Neural crest cell (in vitro differentiated cells): ENCODE measurements at regions not wholly inside any gene's neighbourhood (a gene's known extent, or its start where the extent isn't known, plus 50 kb on each side); places are given as distances from the start of the nearest gene placed in this dataset.

ENCODE experiments used
- DNase-seq: peaks from one replicate; pipeline ENCODE4 v3.0.0; 2021; ENCODE audit warnings: low read depth, mixed read lengths, low spot score
- H3K27ac Mint-ChIP-seq: one replicate; pipeline ENCODE4 v1.8.0; 2021; ENCODE audit warnings: mild to moderate bottlenecking, mixed read lengths; ENCODE audit not compliant: unreplicated experiment
- H3K27me3 Mint-ChIP-seq: 2 replicates; pipeline ENCODE4 v1.8.0; 2021; ENCODE audit warnings: low read depth, mild to moderate bottlenecking, mixed read lengths
- H3K36me3 Mint-ChIP-seq: 2 replicates; pipeline ENCODE4 v1.8.0; 2021; ENCODE audit warnings: low read depth, mild to moderate bottlenecking, mixed read lengths
- H3K4me1 Mint-ChIP-seq: 2 replicates; pipeline ENCODE4 v1.8.0; 2021; ENCODE audit warnings: mixed read lengths
- H3K4me3 Mint-ChIP-seq: one replicate; pipeline ENCODE4 v1.8.0; 2021; ENCODE audit warnings: mild to moderate bottlenecking, mixed read lengths
- H3K9me3 Mint-ChIP-seq: 2 replicates; pipeline ENCODE4 v1.8.0; 2021; ENCODE audit warnings: mixed read lengths
- CTCF ChIP-seq: fragments of 200-600 bp; sonication (generic); conservative IDR thresholded peaks from 2 replicates; pipeline ENCODE4 v1.5.0; 2021; ENCODE audit warnings: antibody characterized with exemption, mild to moderate bottlenecking

GRCh38 chr7:82511542-82511941 is 68.0 kb upstream of the CACNA2D1 start:
- H3K4me3 Mint-ChIP-seq, result no peak overlapping the region
- no peaks in the 10 kb centered on the region for H3K4me1 Mint-ChIP-seq
- H3K36me3 Mint-ChIP-seq, result no peaks in the 10 kb centered on the region
- no peak for TF ChIP-seq CTCF
- H3K27me3 Mint-ChIP-seq, result no peaks in the 10 kb centered on the region
- DNase-seq, result no peak
- no peak overlapping the region for H3K27ac Mint-ChIP-seq
- H3K9me3 Mint-ChIP-seq, result peaks cover 8% of the 10 kb centered on the region

GRCh38 chr7:82507976-82508677 is 64.5 kb upstream of the CACNA2D1 start:
- H3K27me3 Mint-ChIP-seq, result no peaks in the 10 kb centered on the region
- H3K4me3 Mint-ChIP-seq, result no peak overlapping the region
- H3K36me3 Mint-ChIP-seq, result no peaks in the 10 kb centered on the region
- no peak for DNase-seq
- no peak overlapping the region for H3K27ac Mint-ChIP-seq
- H3K4me1 Mint-ChIP-seq, result no peaks in the 10 kb centered on the region
- H3K9me3 Mint-ChIP-seq, result no peaks in the 10 kb centered on the region
- no peak for TF ChIP-seq CTCF

GRCh38 chr7:82507365-82507975 is 63.9 kb upstream of the CACNA2D1 start:
- DNase-seq, result no peak
- no peaks in the 10 kb centered on the region for H3K9me3 Mint-ChIP-seq
- no peak overlapping the region for H3K4me3 Mint-ChIP-seq
- no peaks in the 10 kb centered on the region for H3K36me3 Mint-ChIP-seq
- no peaks in the 10 kb centered on the region for H3K27me3 Mint-ChIP-seq
- no peaks in the 10 kb centered on the region for H3K4me1 Mint-ChIP-seq
- no peak for TF ChIP-seq CTCF
- no peak overlapping the region for H3K27ac Mint-ChIP-seq

- TF ChIP-seq CTCF, result no peak
- Mint-ChIP-seq H3K36me3 (no peaks in the 10 kb centered on the region), H3K9me3 (peaks cover 3% of the 10 kb centered on the region), H3K27ac (no peak overlapping the region), H3K4me1 (no peaks in the 10 kb centered on the region), H3K27me3 (no peaks in the 10 kb centered on the region), H3K4me3 (no peak overlapping the region)
- no peak for DNase-seq
Measured at GRCh38 chr7:82506702-82507101, 63.1 kb upstream of the CACNA2D1 start.

DNA sequence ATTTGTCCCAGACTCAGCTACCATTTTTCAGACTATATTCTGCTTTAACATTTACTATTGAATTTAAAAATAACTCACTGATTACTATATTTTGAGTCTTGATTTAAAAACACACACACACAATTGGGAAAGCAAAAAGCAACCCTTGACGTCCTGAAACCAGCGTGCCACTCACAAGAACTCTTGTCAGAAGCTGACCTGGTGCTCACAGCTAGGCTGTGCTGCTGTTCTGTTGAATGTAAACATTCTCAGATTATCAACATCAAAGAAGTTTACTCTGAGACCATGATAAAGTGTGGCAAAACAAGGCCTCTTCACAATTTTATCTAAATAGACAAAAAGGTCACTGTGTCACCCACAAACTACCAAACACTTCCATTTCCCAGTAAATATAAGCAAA is 62.6 kb upstream of the CACNA2D1 start:
- H3K4me3 Mint-ChIP-seq, result no peak overlapping the region
- no peaks in the 10 kb centered on the region for H3K4me1 Mint-ChIP-seq
- no peak for DNase-seq
- H3K27me3 Mint-ChIP-seq, result no peaks in the 10 kb centered on the region
- no peak overlapping the region for H3K27ac Mint-ChIP-seq
- H3K9me3 Mint-ChIP-seq, result peaks cover 6% of the 10 kb centered on the region
- no peak for TF ChIP-seq CTCF
- H3K36me3 Mint-ChIP-seq, result peaks cover 2% of the 10 kb centered on the region
